B cell (primary cell): ENCODE measurements at regions not wholly inside any gene's neighbourhood (a gene's known extent, or its start where the extent isn't known, plus 50 kb on each side); places are given as distances from the start of the nearest gene placed in this dataset.

ENCODE experiments used
- ATAC-seq: fragments of 200-7000 bp; cut with Tn5 transposase; one replicate; pipeline ENCODE4 v1.10.0; 2021; ENCODE audit warnings: low read depth, mild to moderate bottlenecking, moderate number of reproducible peaks, moderate library complexity
- CTCF ChIA-PET: fragments of 350-600 bp; sonication (Branson Sonifier 250); formaldehyde crosslinking; loops from one replicate; lab custom pipeline; 2021; ENCODE audit warnings: antibody characterized with exemption, inconsistent platforms; lab: Charles Lee
- POLR2A ChIA-PET: fragments of 350-600 bp; sonication (Branson Sonifier 250); formaldehyde crosslinking; loops from one replicate; lab custom pipeline; 2021; ENCODE audit warnings: antibody characterized with exemption; lab: Charles Lee
- DNase-seq: peaks from one replicate; pipeline ENCODE4 v3.0.0; 2013
- H2AFZ ChIP-seq: 2 replicates; pipeline ENCODE4 v1.6.1; 2012; ENCODE audit warnings: mild to moderate bottlenecking, low read depth, low read length; ENCODE audit not compliant: insufficient read depth, poor library complexity, severe bottlenecking
- H3K27ac ChIP-seq, 2 donors: 1 replicate in 1 of 2; 2 replicates in 1 of 2; pipeline ENCODE4 v1.5.1; 2012 to 2013; ENCODE audit warnings: low read length in 2 of 2, mild to moderate bottlenecking in 2 of 2, moderate library complexity in 1 of 2
- H3K27me3 ChIP-seq, 4 experiments: fragments of 200-600 bp in 1 of 4; sonication (generic) in 1 of 4; replicated peaks in 1 of 4; 1 replicate in 2 of 4; 2 replicates in 2 of 4; pipeline versions ENCODE4 v1.6.1 to v1.7.0; 2013 to 2016; ENCODE audit warnings: low read length in 3 of 4, mild to moderate bottlenecking in 2 of 4, mixed read lengths in 1 of 4, moderate library complexity in 1 of 4; ENCODE audit not compliant: insufficient read depth in 4 of 4, control insufficient read depth in 3 of 4; ENCODE audit errors: control extremely low read depth in 1 of 4
- H3K36me3 ChIP-seq, 2 experiments: replicated peaks in 1 of 2; 1 replicate in 1 of 2; 2 replicates in 1 of 2; pipeline versions ENCODE4 v1.6.1 to v1.7.1; 2013; ENCODE audit warnings: low read length in 1 of 2; ENCODE audit not compliant: insufficient read depth in 2 of 2, control insufficient read depth in 1 of 2; ENCODE audit errors: control extremely low read depth in 1 of 2, extremely low read depth in 1 of 2
- H3K4me1 ChIP-seq, 2 donors: fragments of 200-600 bp in 1 of 2; sonication (generic) in 1 of 2; 1 replicate in 1 of 2; 2 replicates in 1 of 2; pipeline versions ENCODE4 v1.5.1 to v1.6.1; 2013 to 2017; ENCODE audit warnings: low read length in 2 of 2; ENCODE audit not compliant: control insufficient read depth in 2 of 2, insufficient read depth in 2 of 2
- H3K4me2 ChIP-seq: replicated peaks from 2 replicates; pipeline ENCODE3; 2012; ENCODE audit warnings: mild to moderate bottlenecking, low read depth, low read length; ENCODE audit not compliant: poor library complexity, severe bottlenecking
- H3K4me3 ChIP-seq, 5 experiments: fragments of 200-600 bp in 1 of 5; sonication (generic) in 1 of 5; 1 replicate in 3 of 5; 2 replicates in 2 of 5; pipeline versions ENCODE4 v1.5.1 to v1.7.0; 2011 to 2016; ENCODE audit warnings: low read length in 4 of 5, mild to moderate bottlenecking in 4 of 5, low read depth in 2 of 5, control low read depth in 1 of 5, moderate library complexity in 1 of 5; ENCODE audit not compliant: insufficient read depth in 1 of 5; ENCODE audit errors: control extremely low read depth in 1 of 5, extremely low read depth in 1 of 5
- H3K79me2 ChIP-seq: fragments of 200-600 bp; sonication (generic); one replicate; pipeline ENCODE4 v1.6.0; 2016; ENCODE audit warnings: low read length; ENCODE audit not compliant: control insufficient read depth, insufficient read depth
- H3K9ac ChIP-seq: fragments of 200-600 bp; sonication (generic); 2 replicates; pipeline ENCODE4 v1.6.1; 2017; ENCODE audit warnings: mild to moderate bottlenecking, low read length, moderate library complexity
- H3K9me3 ChIP-seq, 3 donors: one replicate each; pipeline versions ENCODE4 v1.6.1 to v1.7.1; 2013; ENCODE audit warnings: low read length in 2 of 3; ENCODE audit not compliant: control insufficient read depth in 2 of 3, insufficient read depth in 1 of 3; ENCODE audit errors: control extremely low read depth in 1 of 3
- H4K20me1 ChIP-seq: 2 replicates; pipeline ENCODE4 v1.6.0; 2012; ENCODE audit warnings: mild to moderate bottlenecking, low read length; ENCODE audit not compliant: insufficient read depth, control insufficient read depth, poor library complexity, severe bottlenecking
- H3K27ac Mint-ChIP-seq: one replicate; pipeline ENCODE4 v1.8.0; 2021; ENCODE audit warnings: mixed read lengths
- H3K27me3 Mint-ChIP-seq: one replicate; pipeline ENCODE4 v1.8.0; 2021; ENCODE audit warnings: mixed read lengths
- H3K4me1 Mint-ChIP-seq: one replicate; pipeline ENCODE4 v1.8.0; 2021; ENCODE audit warnings: mixed read lengths
- H3K4me3 Mint-ChIP-seq: one replicate; pipeline ENCODE4 v1.8.0; 2021; ENCODE audit warnings: mixed read lengths
- H3K9me3 Mint-ChIP-seq: one replicate; pipeline ENCODE4 v1.8.0; 2022; ENCODE audit warnings: mixed read lengths; ENCODE audit not compliant: insufficient read depth
- CTCF ChIP-seq: fragments of 200-600 bp; IDR thresholded peaks from one replicate; pipeline ENCODE4 v1.8.0; 2022; ENCODE audit warnings: antibody characterized with exemption, mild to moderate bottlenecking
- EZH2 ChIP-seq: IDR thresholded peaks from 2 replicates; pipeline ENCODE4 v1.6.1; 2012; ENCODE audit warnings: borderline replicate concordance, low read depth, mild to moderate bottlenecking, moderate library complexity, low read length; ENCODE audit not compliant: insufficient read depth, poor library complexity, severe bottlenecking
- WGBS: methylation state at CpG from one replicate; pipeline ENCODE4 v1.1.5; 2013; ENCODE audit warnings: missing lambda C conversion rate; ENCODE audit not compliant: insufficient coverage; 5-methylcytosine and 5-hydroxymethylcytosine counted together
- intact Hi-C: fragments of 100-400 bp; cut with micrococcal nuclease; formaldehyde crosslinking; loops from one replicate; pipeline ENCODE4 v1.10.0; 2022

- Histone ChIP-seq H3K27me3 (no peaks in the 10 kb centered on the region), H3K4me2 (no peak overlapping the region), H3K4me3 (no peak overlapping the region), H3K9ac (no peak overlapping the region), H4K20me1 (no peaks in the 10 kb centered on the region), H3K36me3 (no peaks in the 10 kb centered on the region), H3K4me1 (no peaks in the 10 kb centered on the region), H3K79me2 (no peaks in the 10 kb centered on the region), H2AFZ (no peak overlapping the region), H3K9me3 (peaks cover 0 to 3% (median 0%) of the 10 kb centered on the region in 3 donors), H3K27ac (no peak overlapping the region)
- DNase-seq (no peak), ATAC-seq (no peak)
- Mint-ChIP-seq H3K9me3 (peaks cover 6% of the 10 kb centered on the region), H3K4me3 (no peak overlapping the region), H3K4me1 (no peaks in the 10 kb centered on the region), H3K27ac (no peak overlapping the region), H3K27me3 (no peaks in the 10 kb centered on the region)
- POLR2A ChIA-PET: no interaction called here
- intact Hi-C loops: no loop called here
- TF ChIP-seq CTCF (no peak), EZH2 (no peak)
- no CpG with 5 or more reads among the region's 1 CpG for WGBS
- CTCF ChIA-PET: no interaction called here
Observed at GRCh38 chr13:53466576-53466975, 438.0 kb downstream of the OLFM4 start.

- no peak overlapping the region for H3K4me3 ChIP-seq
- H3K4me1 Mint-ChIP-seq: no peaks in the 10 kb centered on the region
Observed at GRCh38 chr13:53473397-53473796, 444.8 kb downstream of the OLFM4 start.

More at GRCh38 chr13:53473397-53473796, 444.8 kb downstream of the OLFM4 start:
- 56% methylated on average over 3 of the region's 4 CpGs for WGBS
- no peak for DNase-seq
- ChIA-PET CTCF (no interaction called here), POLR2A (no interaction called here)
- peaks cover 4% of the 10 kb centered on the region for H3K9me3 Mint-ChIP-seq
- no peak for ATAC-seq
- no peak overlapping the region for H3K27ac Mint-ChIP-seq
- no peaks in the 10 kb centered on the region for H3K36me3 ChIP-seq
- intact Hi-C loops: no loop called here
- no peaks in the 10 kb centered on the region for H4K20me1 ChIP-seq
- H3K27me3 ChIP-seq: no peaks in the 10 kb centered on the region
- H3K79me2 ChIP-seq: no peaks in the 10 kb centered on the region
- H3K9me3 ChIP-seq: peaks cover 0 to 3% (median 0%) of the 10 kb centered on the region in 3 donors
- no peaks in the 10 kb centered on the region for H3K4me1 ChIP-seq
- H3K9ac ChIP-seq: no peak overlapping the region
- no peak overlapping the region for H3K27ac ChIP-seq
- no peak overlapping the region for H3K4me3 Mint-ChIP-seq
- H3K4me2 ChIP-seq: no peak overlapping the region
- H3K27me3 Mint-ChIP-seq: no peaks in the 10 kb centered on the region
- TF ChIP-seq CTCF: no peak
- H2AFZ ChIP-seq: no peak overlapping the region
